Calu3 (cell line): ENCODE measurements at regions not wholly inside any gene's neighbourhood (a gene's known extent, or its start where the extent isn't known, plus 50 kb on each side); places are given as distances from the start of the nearest gene placed in this dataset.

ENCODE experiments used
- BruUV-seq: library from RNA; stranded (reverse); fragments of 400-500 nt; replicated peaks from 2 replicates; lab custom pipeline; 2021; lab: Mats Ljungman, UMichigan
- CTCF ChIA-PET: fragments of 300-600 bp; sonication (Branson Sonifier 250); formaldehyde crosslinking; loops from one replicate; lab custom pipeline; 2022; ENCODE audit warnings: antibody characterized with exemption; lab: Charles Lee
- DNase-seq: peaks from one replicate; pipeline ENCODE4 v3.0.0; 2022
- H3K27ac Mint-ChIP-seq: one replicate; pipeline ENCODE4 v1.8.0; 2022; ENCODE audit warnings: mixed read lengths; ENCODE audit not compliant: unreplicated experiment
- H3K27me3 Mint-ChIP-seq: one replicate; pipeline ENCODE4 v1.8.0; 2022; ENCODE audit warnings: mixed read lengths; ENCODE audit not compliant: unreplicated experiment
- H3K36me3 Mint-ChIP-seq: one replicate; pipeline ENCODE4 v1.8.0; 2022; ENCODE audit warnings: mild to moderate bottlenecking, moderate library complexity, mixed read lengths; ENCODE audit not compliant: insufficient read depth, unreplicated experiment
- H3K4me1 Mint-ChIP-seq: one replicate; pipeline ENCODE4 v1.8.0; 2022; ENCODE audit warnings: mild to moderate bottlenecking, low read depth, mixed read lengths; ENCODE audit not compliant: unreplicated experiment
- H3K4me3 Mint-ChIP-seq: one replicate; pipeline ENCODE4 v1.8.0; 2022; ENCODE audit warnings: mild to moderate bottlenecking, low read depth, moderate library complexity, mixed read lengths; ENCODE audit not compliant: unreplicated experiment
- H3K9me3 Mint-ChIP-seq: one replicate; pipeline ENCODE4 v1.8.0; 2022; ENCODE audit warnings: low read depth, mixed read lengths; ENCODE audit not compliant: unreplicated experiment
- CTCF ChIP-seq: fragments of 200-600 bp; IDR thresholded peaks from one replicate; pipeline ENCODE4 v1.8.0; 2022; ENCODE audit warnings: antibody characterized with exemption; ENCODE audit not compliant: unreplicated experiment
- intact Hi-C: fragments of 100-400 bp; cut with micrococcal nuclease; formaldehyde crosslinking; loops from one replicate; pipeline ENCODE4 v1.10.0; 2022; ENCODE audit not compliant: unreplicated experiment

GRCh38 chr2:137881711-137882110 is 82.6 kb upstream of the HNMT start:
- DNase-seq, result no peak
- H3K27ac Mint-ChIP-seq, result no peak overlapping the region
- no peaks in the 10 kb centered on the region for H3K9me3 Mint-ChIP-seq
- H3K36me3 Mint-ChIP-seq, result no peaks in the 10 kb centered on the region
- CTCF ChIA-PET, result no interaction called here
- H3K4me1 Mint-ChIP-seq, result peaks cover 5% of the 10 kb centered on the region
- intact Hi-C loops, result no loop called here
- H3K27me3 Mint-ChIP-seq, result no peaks in the 10 kb centered on the region
- H3K4me3 Mint-ChIP-seq, result no peak overlapping the region
- TF ChIP-seq CTCF, result no peak
- no TSS peak for BruUV-seq

GRCh38 chr2:137886083-137886831 is 78.0 kb upstream of the HNMT start:
- H3K27me3 Mint-ChIP-seq, result no peaks in the 10 kb centered on the region
- H3K9me3 Mint-ChIP-seq, result no peaks in the 10 kb centered on the region
- DNase-seq, result peak; percentile 56
- no TSS peak for BruUV-seq
- no peaks in the 10 kb centered on the region for H3K36me3 Mint-ChIP-seq
- H3K27ac Mint-ChIP-seq, result no peak overlapping the region
- CTCF ChIA-PET, result interaction anchor here (0.9 to 1.3 kb wide), 2 partner anchors 13 to 20 kb away, joined by 6 to 9 read pairs; no protein-coding TSS in a partner anchor
- no peak overlapping the region for H3K4me3 Mint-ChIP-seq
- peaks cover 8% of the 10 kb centered on the region for H3K4me1 Mint-ChIP-seq
- peak; percentile 51 for TF ChIP-seq CTCF
- intact Hi-C loops, result loop anchor here (1.0 kb wide), 1 partner anchor 20 kb away; no protein-coding TSS in a partner anchor

GRCh38 chr2:137888845-137889244 is 75.4 kb upstream of the HNMT start:
- BruUV-seq, result no TSS peak
- H3K4me3 Mint-ChIP-seq, result no peak overlapping the region
- DNase-seq, result peak; percentile 77
- H3K27ac Mint-ChIP-seq, result no peak overlapping the region
- peaks cover 8% of the 10 kb centered on the region for H3K4me1 Mint-ChIP-seq
- H3K36me3 Mint-ChIP-seq, result no peaks in the 10 kb centered on the region
- TF ChIP-seq CTCF, result peak; percentile 52
- H3K9me3 Mint-ChIP-seq, result no peaks in the 10 kb centered on the region
- H3K27me3 Mint-ChIP-seq, result no peaks in the 10 kb centered on the region
- CTCF ChIA-PET, result interaction anchor here (0.9 to 2.8 kb wide), 10 partner anchors 16 to 941 kb away, joined by 3 to 19 read pairs (median 8); no protein-coding TSS in a partner anchor
- intact Hi-C loops, result loop anchor here (1.0 kb wide), 2 partner anchors 201 to 940 kb away; no protein-coding TSS in a partner anchor

- Mint-ChIP-seq H3K27ac (no peak overlapping the region), H3K4me1 (no peaks in the 10 kb centered on the region), H3K36me3 (no peaks in the 10 kb centered on the region), H3K4me3 (no peak overlapping the region), H3K9me3 (no peaks in the 10 kb centered on the region), H3K27me3 (no peaks in the 10 kb centered on the region)
- TF ChIP-seq CTCF, result no peak
- BruUV-seq, result no TSS peak
- DNase-seq, result no peak
- CTCF ChIA-PET, result no interaction called here
- intact Hi-C loops, result no loop called here
These were observed 71.5 kb upstream of the HNMT start for GRCh38 chr2:137892739-137893138.
